ENCODE measurements at regions not wholly inside any gene's neighbourhood (a gene's known extent, or its start where the extent isn't known, plus 50 kb on each side); places are given as distances from the start of the nearest gene placed in this dataset.

- DNase-seq = no peak
- Mint-ChIP-seq H3K4me3 (no peak overlapping the region), H3K4me1 (no peaks in the 10 kb centered on the region), H3K27ac (no peak overlapping the region), H3K27me3 (ENCODE audit: low read depth, poor library complexity) (peaks cover under 1% of the 10 kb centered on the region), H3K36me3 (ENCODE audit: low read depth) (no peaks in the 10 kb centered on the region), H3K9me3 (peaks cover 15% of the 10 kb centered on the region)
- TF ChIP-seq CTCF (IDR thresholded peaks at IDR 0.05) = no peak
These were observed 346.5 kb upstream of the FMR1 start for GRCh38 chrX:147565237-147565636.

DNA sequence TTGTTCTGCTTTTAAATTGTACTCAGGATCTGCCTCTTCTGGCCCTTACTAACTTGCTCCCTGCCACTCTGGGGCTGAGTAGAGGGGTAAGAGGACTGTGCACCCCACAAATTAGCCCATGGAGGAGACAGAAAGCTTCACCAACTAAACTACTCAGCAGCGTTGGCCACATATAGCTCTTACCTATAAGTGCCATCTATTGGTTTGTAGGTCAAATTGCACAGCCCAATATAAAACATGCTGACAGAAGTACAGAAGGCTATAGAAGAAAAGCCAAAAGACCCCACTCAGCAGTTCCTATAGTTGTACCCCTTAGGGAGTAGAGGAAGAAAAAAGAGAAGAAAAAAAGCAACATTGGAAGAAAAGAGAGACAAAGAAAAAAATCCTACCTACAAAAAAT, 341.2 kb upstream of the FMR1 start:
- Mint-ChIP-seq H3K36me3 (ENCODE audit: low read depth) (no peaks in the 10 kb centered on the region), H3K4me3 (no peak overlapping the region), H3K4me1 (no peaks in the 10 kb centered on the region), H3K9me3 (peaks cover 31% of the 10 kb centered on the region), H3K27ac (no peak overlapping the region), H3K27me3 (ENCODE audit: low read depth, poor library complexity) (peaks cover 2% of the 10 kb centered on the region)
- DNase-seq = no peak
- TF ChIP-seq CTCF (IDR thresholded peaks at IDR 0.05) = no peak

GRCh38 chrX:147573266-147573665, 338.5 kb upstream of the FMR1 start:
- Mint-ChIP-seq H3K27ac (no peak overlapping the region), H3K4me3 (no peak overlapping the region)

DNA sequence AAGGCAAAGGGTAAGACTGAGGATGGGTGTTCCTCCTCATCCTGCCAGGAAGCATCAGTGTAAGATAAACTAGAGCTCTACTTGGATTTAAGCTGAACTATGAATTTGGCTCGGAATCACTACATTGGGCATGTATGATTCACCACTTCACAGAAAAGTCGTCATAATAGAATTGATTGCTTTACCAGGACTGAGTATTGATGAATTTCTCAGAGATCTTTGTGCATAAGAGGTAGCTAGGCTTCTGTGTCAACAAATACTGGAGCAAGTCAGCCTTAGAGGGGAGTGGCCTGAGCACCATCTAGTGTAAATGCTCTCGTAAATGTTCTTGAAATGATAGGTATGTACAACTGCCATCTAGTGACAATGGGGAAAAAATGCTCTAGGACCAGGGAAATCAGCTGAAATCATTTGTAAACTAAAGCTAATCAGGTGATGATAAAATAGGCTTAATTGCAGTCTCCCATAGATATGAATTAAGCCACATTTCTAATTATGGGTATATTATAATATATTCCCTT, 309.5 kb upstream of the FMR1 start:
- no peak overlapping the region for H3K4me3 Mint-ChIP-seq
- no peak for TF ChIP-seq CTCF (IDR thresholded peaks at IDR 0.05)
- H3K27ac Mint-ChIP-seq = no peak overlapping the region
- peaks cover 4% of the 10 kb centered on the region for H3K27me3 Mint-ChIP-seq (ENCODE audit: low read depth, poor library complexity)
- H3K4me1 Mint-ChIP-seq = no peaks in the 10 kb centered on the region
- peaks cover 24% of the 10 kb centered on the region for H3K9me3 Mint-ChIP-seq
- DNase-seq = no peak
- H3K36me3 Mint-ChIP-seq (ENCODE audit: low read depth) = no peaks in the 10 kb centered on the region

More at GRCh38 chrX:147573266-147573665, 338.5 kb upstream of the FMR1 start:
- DNase-seq = no peak
- Mint-ChIP-seq H3K36me3 (ENCODE audit: low read depth) (no peaks in the 10 kb centered on the region), H3K9me3 (peaks cover 35% of the 10 kb centered on the region), H3K27me3 (ENCODE audit: low read depth, poor library complexity) (peaks cover 2% of the 10 kb centered on the region), H3K4me1 (no peaks in the 10 kb centered on the region)
- TF ChIP-seq CTCF (IDR thresholded peaks at IDR 0.05) = no peak

DNA sequence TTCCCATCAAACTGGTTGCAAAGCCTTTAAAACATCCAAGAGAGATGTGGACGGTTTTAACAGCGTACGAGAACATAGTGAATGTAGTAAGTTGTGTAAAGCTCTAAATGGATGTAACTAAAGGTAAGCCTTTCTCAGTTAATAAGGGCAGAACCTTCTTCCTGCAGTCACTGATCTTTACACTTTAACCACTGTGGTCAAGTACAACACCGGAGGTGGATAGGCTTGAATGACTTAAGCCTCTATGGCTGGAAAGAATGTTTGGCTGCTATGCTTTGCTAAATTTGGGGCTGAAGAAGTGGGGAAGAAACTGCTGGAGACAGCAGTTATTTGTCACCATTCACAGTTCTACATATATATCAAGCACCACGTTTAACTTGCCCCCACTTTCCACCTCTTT, 285.1 kb upstream of the FMR1 start:
- no peaks in the 10 kb centered on the region for H3K4me1 Mint-ChIP-seq
- H3K4me3 Mint-ChIP-seq = no peak overlapping the region
- H3K9me3 Mint-ChIP-seq = no peaks in the 10 kb centered on the region
- no peak for TF ChIP-seq CTCF (IDR thresholded peaks at IDR 0.05)
- no peak overlapping the region for H3K27ac Mint-ChIP-seq
- no peaks in the 10 kb centered on the region for H3K36me3 Mint-ChIP-seq (ENCODE audit: low read depth)
- H3K27me3 Mint-ChIP-seq (ENCODE audit: low read depth, poor library complexity) = no peaks in the 10 kb centered on the region
- no peak for DNase-seq

DNA sequence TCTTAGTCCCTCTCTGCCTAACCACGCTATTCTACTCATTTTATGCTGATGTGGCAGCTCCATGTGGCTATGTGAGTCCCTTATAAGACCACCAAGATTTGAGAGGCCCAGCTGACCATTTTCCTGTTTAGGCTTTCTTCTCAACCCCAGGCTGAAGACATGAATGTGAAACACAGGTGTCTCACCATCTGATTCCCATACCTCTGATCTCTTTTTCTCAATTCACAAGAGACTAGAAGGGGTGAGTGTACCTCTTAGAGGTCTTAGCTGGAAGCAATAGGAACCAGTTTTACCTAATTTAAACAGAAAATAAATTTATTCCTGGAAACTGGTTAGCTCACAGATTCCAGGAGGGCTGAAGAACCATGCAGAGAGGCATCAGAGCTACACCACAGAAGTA, 276.5 kb upstream of the FMR1 start:
- Mint-ChIP-seq H3K4me1 (no peaks in the 10 kb centered on the region), H3K27me3 (ENCODE audit: low read depth, poor library complexity) (no peaks in the 10 kb centered on the region), H3K4me3 (no peak overlapping the region), H3K27ac (no peak overlapping the region), H3K36me3 (ENCODE audit: low read depth) (no peaks in the 10 kb centered on the region), H3K9me3 (peaks cover 43% of the 10 kb centered on the region)
- DNase-seq = no peak
- no peak for TF ChIP-seq CTCF (IDR thresholded peaks at IDR 0.05)

Measured in nephron progenitor cell (in vitro differentiated cells).